Adrenal gland (tissue), 9 donors: ENCODE measurements at regions not wholly inside any gene's neighbourhood (a gene's known extent, or its start where the extent isn't known, plus 50 kb on each side); places are given as distances from the start of the nearest gene placed in this dataset.

Source experiments
- DNase-seq, 7 donors: peaks; one replicate each; pipeline ENCODE4 v3.0.0-alpha.2; 2019 to 2020
- H3K27ac ChIP-seq, 5 donors: fragments of 200-600 bp; sonication (generic) in 4 of 5; 1 replicate in 3 of 5; 2 replicates in 2 of 5; pipeline versions ENCODE4 v1.5.1 to v1.8.0; 2016 to 2020; ENCODE audit warnings: mild to moderate bottlenecking in 1 of 5
- H3K27me3 ChIP-seq: fragments of 200-600 bp; 2 replicates; pipeline ENCODE4 v1.8.0; 2021
- H3K36me3 ChIP-seq, 2 donors: fragments of 200-600 bp; replicated peaks in 1 of 2; 1 replicate in 1 of 2; 2 replicates in 1 of 2; pipeline versions ENCODE4 v1.5.1 to v1.8.0; 2018 to 2022
- H3K4me1 ChIP-seq, 2 donors: fragments of 200-600 bp; replicated peaks in 1 of 2; 1 replicate in 1 of 2; 2 replicates in 1 of 2; pipeline versions ENCODE4 v1.5.1 to v1.8.0; 2018 to 2021
- H3K4me3 ChIP-seq, 4 donors: fragments of 200-600 bp; sonication (generic) in 3 of 4; one replicate each; pipeline ENCODE4 v1.5.1; 2016 to 2018
- H3K9me3 ChIP-seq, 3 donors: fragments of 200-600 bp; sonication (generic) in 1 of 3; replicated peaks in 1 of 3; 1 replicate in 2 of 3; 2 replicates in 1 of 3; pipeline versions ENCODE4 v1.5.1 to v1.8.0; 2016 to 2021
- CTCF ChIP-seq, 6 experiments: fragments of 450-650 bp in 4 of 6; fragments of 200-600 bp in 2 of 6; sonication (generic) in 1 of 6; IDR thresholded peaks; 1 replicate in 5 of 6; 2 replicates in 1 of 6; pipeline versions ENCODE4 v1.5.1 to v1.8.0; 2016 to 2021; ENCODE audit warnings: antibody characterized with exemption in 6 of 6, mild to moderate bottlenecking in 2 of 6, moderate library complexity in 1 of 6
- POLR2A ChIP-seq, 2 donors: fragments of 450-650 bp; IDR thresholded peaks; one replicate each; pipeline ENCODE4 v1.6.1; 2017; ENCODE audit warnings: antibody characterized with exemption in 2 of 2, mild to moderate bottlenecking in 2 of 2, moderate library complexity in 1 of 2
- WGBS, 4 donors: extraction: QIAGEN DNeasy Blood & Tissue Kit in 2 of 4; methylation state at CpG; one replicate each; pipeline versions ENCODE4 v1.1.5 to v1.1.7; 2013 to 2017; 5-methylcytosine and 5-hydroxymethylcytosine counted together
- intact Hi-C, 2 donors: fragments of 100-400 bp; cut with DNase I; formaldehyde crosslinking; loops; one replicate each; pipeline versions ENCODE4 v1.14.1 to v1.15.0; 2022 to 2023
- donor health status: healthy with polysubstance abuse.
- donor health status: Bipolar disorder and iron deficiency.
- donor health status: DM: yes; HTN: yes; CAD: no.
- donor health status: DM: no; HTN: no; CAD: no.
- donor health status: DM: no; HTN: no; CAD: no.

GRCh38 chr5:56710826-56711590, 104.3 kb upstream of the MAP3K1 start:
- DNase-seq: no peak

GRCh38 chr5:56706504-56706903, 108.8 kb upstream of the MAP3K1 start:
- H3K9me3 ChIP-seq: no peaks in the 10 kb centered on the region
- WGBS, 4 donors: 89 to 93% (median 92%) methylated on average over 2 to 3 of the region's 3 CpGs
- no peaks in the 10 kb centered on the region for H3K36me3 ChIP-seq
- TF ChIP-seq POLR2A (IDR thresholded peaks at IDR 0.05): no peak
- TF ChIP-seq CTCF (IDR thresholded peaks at IDR 0.05): no peak
- H3K4me3 ChIP-seq: no peak overlapping the region
- intact Hi-C loops: no loop called here
- H3K27ac ChIP-seq: no peak overlapping the region
- no peak for DNase-seq
- H3K4me1 ChIP-seq: no peaks in the 10 kb centered on the region
- H3K27me3 ChIP-seq: no peaks in the 10 kb centered on the region

More at GRCh38 chr5:56710826-56711590, 104.3 kb upstream of the MAP3K1 start:
- no peak for TF ChIP-seq POLR2A (IDR thresholded peaks at IDR 0.05)
- no peak for TF ChIP-seq CTCF (IDR thresholded peaks at IDR 0.05)
- Histone ChIP-seq H3K27me3 (no peaks in the 10 kb centered on the region), H3K27ac (no peak overlapping the region), H3K4me3 (no peak overlapping the region), H3K4me1 (no peaks in the 10 kb centered on the region), H3K36me3 (no peaks in the 10 kb centered on the region), H3K9me3 (no peaks in the 10 kb centered on the region)
- intact Hi-C loops: no loop called here
- 90 to 98% (median 94%) methylated on average over 3 of the region's 3 CpGs for WGBS, 4 donors

GRCh38 chr5:56705217-56705616, 110.1 kb upstream of the MAP3K1 start:
- WGBS, 4 donors: 63 to 78% (median 74%) methylated on average over 5 of the region's 5 CpGs
- DNase-seq: no peak
- TF ChIP-seq POLR2A (IDR thresholded peaks at IDR 0.05) (no peak), CTCF (IDR thresholded peaks at IDR 0.05) (no peak)
- H3K4me3 ChIP-seq: no peak overlapping the region
- H3K4me1 ChIP-seq: no peaks in the 10 kb centered on the region
- no peaks in the 10 kb centered on the region for H3K27me3 ChIP-seq
- no peak overlapping the region for H3K27ac ChIP-seq
- no peaks in the 10 kb centered on the region for H3K9me3 ChIP-seq
- H3K36me3 ChIP-seq: no peaks in the 10 kb centered on the region
- intact Hi-C loops: no loop called here

- Histone ChIP-seq H3K36me3 (no peaks in the 10 kb centered on the region), H3K9me3 (no peaks in the 10 kb centered on the region), H3K27ac (no peak overlapping the region), H3K27me3 (no peaks in the 10 kb centered on the region), H3K4me1 (no peaks in the 10 kb centered on the region), H3K4me3 (no peak overlapping the region)
- intact Hi-C loops: no loop called here
- WGBS, 4 donors: 93 to 100% (median 95%) methylated on average over 2 of the region's 2 CpGs
- TF ChIP-seq CTCF (IDR thresholded peaks at IDR 0.05) (no peak), POLR2A (IDR thresholded peaks at IDR 0.05) (no peak)
- no peak for DNase-seq
Observed at GRCh38 chr5:56703952-56704351, 111.4 kb upstream of the MAP3K1 start.
